ENCODE measurements at regions not wholly inside any gene's neighbourhood (a gene's known extent, or its start where the extent isn't known, plus 50 kb on each side); places are given as distances from the start of the nearest gene placed in this dataset.

- POLR2A ChIA-PET = no interaction called here
- no peaks in the 10 kb centered on the region for H3K36me3 Mint-ChIP-seq
- no peaks in the 10 kb centered on the region for H3K4me1 Mint-ChIP-seq
- DNase-seq = no peak
- H3K27ac ChIP-seq (ENCODE audit: low read depth, low read length) = no peak overlapping the region
- H3K9me3 Mint-ChIP-seq = peaks cover 0 to 5% (median 0%) of the 10 kb centered on the region in 11 donors
- no peak overlapping the region for H3K27ac Mint-ChIP-seq
- intact Hi-C loops (cut with micrococcal nuclease) = no loop called here
- no peak overlapping the region for H3K4me3 Mint-ChIP-seq
- peaks cover 0 to 8% (median 7%) of the 10 kb centered on the region in 5 donors for H3K27me3 Mint-ChIP-seq
- H3K4me3 ChIP-seq (ENCODE audit: low read length) = no peak overlapping the region
- no peaks in the 10 kb centered on the region for H3K36me3 ChIP-seq (ENCODE audit: control insufficient read depth in 2 of 3, insufficient read depth in 3 of 3, low read length in 3 of 3)
- no peaks in the 10 kb centered on the region for H3K9me3 ChIP-seq (ENCODE audit: control insufficient read depth in 2 of 3, low read length in 3 of 3)
- H3K4me1 ChIP-seq (ENCODE audit: control insufficient read depth in 2 of 2, insufficient read depth in 2 of 2, low read length in 2 of 2) = no peaks in the 10 kb centered on the region
- H3K27me3 ChIP-seq (ENCODE audit: control insufficient read depth in 2 of 2, insufficient read depth in 2 of 2, low read length in 2 of 2) = no peaks in the 10 kb centered on the region
- ATAC-seq = no peak
- CTCF ChIA-PET = no interaction called here
Observed at GRCh38 chr9:86846656-86847055, 100.7 kb downstream of the GAS1 start.

GRCh38 chr9:86843206-86843605 is 104.1 kb downstream of the GAS1 start:
- no peaks in the 10 kb centered on the region for H3K4me1 ChIP-seq (ENCODE audit: control insufficient read depth in 2 of 2, insufficient read depth in 2 of 2, low read length in 2 of 2)
- H3K27ac ChIP-seq (ENCODE audit: low read depth, low read length) = no peak overlapping the region
- H3K4me3 ChIP-seq (ENCODE audit: low read length) = no peak overlapping the region
- no peaks in the 10 kb centered on the region for H3K9me3 ChIP-seq (ENCODE audit: control insufficient read depth in 2 of 3, low read length in 3 of 3)
- no peaks in the 10 kb centered on the region for H3K27me3 ChIP-seq (ENCODE audit: control insufficient read depth in 2 of 2, insufficient read depth in 2 of 2, low read length in 2 of 2)
- no peak for ATAC-seq
- H3K4me3 Mint-ChIP-seq = no peak overlapping the region
- ChIA-PET CTCF (no interaction called here), POLR2A (no interaction called here)
- peaks cover 0 to 13% (median 6%) of the 10 kb centered on the region in 5 donors for H3K27me3 Mint-ChIP-seq
- no peaks in the 10 kb centered on the region for H3K9me3 Mint-ChIP-seq
- H3K36me3 ChIP-seq (ENCODE audit: control insufficient read depth in 2 of 3, insufficient read depth in 3 of 3, low read length in 3 of 3) = no peaks in the 10 kb centered on the region
- no peak for DNase-seq
- intact Hi-C loops (cut with micrococcal nuclease) = no loop called here
- no peak overlapping the region for H3K27ac Mint-ChIP-seq
- no peaks in the 10 kb centered on the region for H3K4me1 Mint-ChIP-seq
- no peaks in the 10 kb centered on the region for H3K36me3 Mint-ChIP-seq

- Mint-ChIP-seq H3K4me3 (no peak overlapping the region), H3K9me3 (no peaks in the 10 kb centered on the region), H3K27ac (no peak overlapping the region), H3K36me3 (no peaks in the 10 kb centered on the region), H3K4me1 (no peaks in the 10 kb centered on the region), H3K27me3 (peaks cover 0 to 13% (median 9%) of the 10 kb centered on the region in 5 donors)
- intact Hi-C loops (cut with micrococcal nuclease) = no loop called here
- H3K27me3 ChIP-seq (ENCODE audit: control insufficient read depth in 2 of 2, insufficient read depth in 2 of 2, low read length in 2 of 2) = no peaks in the 10 kb centered on the region
- H3K4me3 ChIP-seq (ENCODE audit: low read length) = no peak overlapping the region
- ChIA-PET POLR2A (no interaction called here), CTCF (no interaction called here)
- H3K9me3 ChIP-seq (ENCODE audit: control insufficient read depth in 2 of 3, low read length in 3 of 3) = no peaks in the 10 kb centered on the region
- ATAC-seq (no peak), DNase-seq (no peak)
- no peaks in the 10 kb centered on the region for H3K4me1 ChIP-seq (ENCODE audit: control insufficient read depth in 2 of 2, insufficient read depth in 2 of 2, low read length in 2 of 2)
- H3K27ac ChIP-seq (ENCODE audit: low read depth, low read length) = no peak overlapping the region
- H3K36me3 ChIP-seq (ENCODE audit: control insufficient read depth in 2 of 3, insufficient read depth in 3 of 3, low read length in 3 of 3) = no peaks in the 10 kb centered on the region
Observed at GRCh38 chr9:86842573-86842972, 104.7 kb downstream of the GAS1 start.

- Histone ChIP-seq H3K27me3 (ENCODE audit: control insufficient read depth in 2 of 2, insufficient read depth in 2 of 2, low read length in 2 of 2) (no peaks in the 10 kb centered on the region), H3K36me3 (ENCODE audit: control insufficient read depth in 2 of 3, insufficient read depth in 3 of 3, low read length in 3 of 3) (no peaks in the 10 kb centered on the region), H3K9me3 (ENCODE audit: control insufficient read depth in 2 of 3, low read length in 3 of 3) (no peaks in the 10 kb centered on the region), H3K4me3 (ENCODE audit: low read length) (no peak overlapping the region), H3K4me1 (ENCODE audit: control insufficient read depth in 2 of 2, insufficient read depth in 2 of 2, low read length in 2 of 2) (no peaks in the 10 kb centered on the region), H3K27ac (ENCODE audit: low read depth, low read length) (no peak overlapping the region)
- DNase-seq (no peak), ATAC-seq (no peak)
- POLR2A ChIA-PET = no interaction called here
- intact Hi-C loops (cut with micrococcal nuclease) = no loop called here
- peaks cover 0 to 3% (median 0%) of the 10 kb centered on the region in 11 donors for H3K9me3 Mint-ChIP-seq
- no peak overlapping the region for H3K27ac Mint-ChIP-seq
- H3K27me3 Mint-ChIP-seq = peaks cover 0 to 19% (median 11%) of the 10 kb centered on the region in 5 donors
- no peak overlapping the region for H3K4me3 Mint-ChIP-seq
- CTCF ChIA-PET = no interaction called here
- H3K4me1 Mint-ChIP-seq = no peaks in the 10 kb centered on the region
- H3K36me3 Mint-ChIP-seq = no peaks in the 10 kb centered on the region
Observed at GRCh38 chr9:86839522-86839921, 107.8 kb downstream of the GAS1 start.

- intact Hi-C loops (cut with micrococcal nuclease) = no loop called here
- Histone ChIP-seq H3K27me3 (ENCODE audit: control insufficient read depth in 2 of 2, insufficient read depth in 2 of 2, low read length in 2 of 2) (no peaks in the 10 kb centered on the region), H3K9me3 (ENCODE audit: control insufficient read depth in 2 of 3, low read length in 3 of 3) (no peaks in the 10 kb centered on the region), H3K27ac (ENCODE audit: low read depth, low read length) (no peak overlapping the region), H3K36me3 (ENCODE audit: control insufficient read depth in 2 of 3, insufficient read depth in 3 of 3, low read length in 3 of 3) (no peaks in the 10 kb centered on the region), H3K4me1 (ENCODE audit: control insufficient read depth in 2 of 2, insufficient read depth in 2 of 2, low read length in 2 of 2) (no peaks in the 10 kb centered on the region), H3K4me3 (ENCODE audit: low read length) (no peak overlapping the region)
- Mint-ChIP-seq H3K4me1 (no peaks in the 10 kb centered on the region), H3K36me3 (no peaks in the 10 kb centered on the region), H3K4me3 (no peak overlapping the region), H3K27me3 (peaks cover 0 to 19% (median 10%) of the 10 kb centered on the region in 5 donors), H3K9me3 (peaks cover 0 to 3% (median 0%) of the 10 kb centered on the region in 11 donors), H3K27ac (no peak overlapping the region)
- ChIA-PET CTCF (no interaction called here), POLR2A (no interaction called here)
- DNase-seq (no peak), ATAC-seq (no peak)
Observed at GRCh38 chr9:86838519-86839497, 108.5 kb downstream of the GAS1 start.

GRCh38 chr9:86837345-86837744 is 110.0 kb downstream of the GAS1 start:
- POLR2A ChIA-PET = interaction anchor here (0.6 kb wide), 1 partner anchor 1227 kb away, joined by 3 read pairs; no protein-coding TSS in a partner anchor

GRCh38 chr9:86836797-86837196 is 110.5 kb downstream of the GAS1 start:
- intact Hi-C loops (cut with micrococcal nuclease) = no loop called here
- Mint-ChIP-seq H3K27me3 (peaks cover 0 to 15% (median 10%) of the 10 kb centered on the region in 5 donors), H3K4me3 (no peak overlapping the region), H3K27ac (no peak overlapping the region), H3K4me1 (no peaks in the 10 kb centered on the region), H3K36me3 (no peaks in the 10 kb centered on the region), H3K9me3 (peaks cover 0 to 3% (median 0%) of the 10 kb centered on the region in 11 donors)
- no peak for DNase-seq
- no peak for ATAC-seq
- POLR2A ChIA-PET = no interaction called here
- Histone ChIP-seq H3K27ac (ENCODE audit: low read depth, low read length) (no peak overlapping the region), H3K4me1 (ENCODE audit: control insufficient read depth in 2 of 2, insufficient read depth in 2 of 2, low read length in 2 of 2) (no peaks in the 10 kb centered on the region), H3K36me3 (ENCODE audit: control insufficient read depth in 2 of 3, insufficient read depth in 3 of 3, low read length in 3 of 3) (no peaks in the 10 kb centered on the region), H3K9me3 (ENCODE audit: control insufficient read depth in 2 of 3, low read length in 3 of 3) (no peaks in the 10 kb centered on the region), H3K4me3 (ENCODE audit: low read length) (no peak overlapping the region), H3K27me3 (ENCODE audit: control insufficient read depth in 2 of 2, insufficient read depth in 2 of 2, low read length in 2 of 2) (no peaks in the 10 kb centered on the region)
- CTCF ChIA-PET = no interaction called here

More at GRCh38 chr9:86837345-86837744, 110.0 kb downstream of the GAS1 start:
- Histone ChIP-seq H3K27ac (ENCODE audit: low read depth, low read length) (no peak overlapping the region), H3K4me3 (ENCODE audit: low read length) (no peak overlapping the region), H3K4me1 (ENCODE audit: control insufficient read depth in 2 of 2, insufficient read depth in 2 of 2, low read length in 2 of 2) (no peaks in the 10 kb centered on the region), H3K36me3 (ENCODE audit: control insufficient read depth in 2 of 3, insufficient read depth in 3 of 3, low read length in 3 of 3) (no peaks in the 10 kb centered on the region), H3K27me3 (ENCODE audit: control insufficient read depth in 2 of 2, insufficient read depth in 2 of 2, low read length in 2 of 2) (no peaks in the 10 kb centered on the region), H3K9me3 (ENCODE audit: control insufficient read depth in 2 of 3, low read length in 3 of 3) (no peaks in the 10 kb centered on the region)
- Mint-ChIP-seq H3K36me3 (no peaks in the 10 kb centered on the region), H3K4me3 (no peak overlapping the region), H3K4me1 (no peaks in the 10 kb centered on the region), H3K27ac (no peak overlapping the region), H3K9me3 (peaks cover 0 to 3% (median 0%) of the 10 kb centered on the region in 11 donors), H3K27me3 (peaks cover 0 to 15% (median 10%) of the 10 kb centered on the region in 5 donors)
- CTCF ChIA-PET = no interaction called here
- ATAC-seq = no peak
- intact Hi-C loops (cut with micrococcal nuclease) = no loop called here
- no peak for DNase-seq
